NT2/D1 (cell line): ENCODE measurements at regions not wholly inside any gene's neighbourhood (a gene's known extent, or its start where the extent isn't known, plus 50 kb on each side); places are given as distances from the start of the nearest gene placed in this dataset.

ENCODE experiments used
- SUZ12 ChIP-seq: IDR thresholded peaks from 2 replicates; pipeline ENCODE4 v1.6.1; 2011; ENCODE audit not compliant: insufficient read length, insufficient read depth; ENCODE audit errors: extremely low read depth
- YY1 ChIP-seq: IDR thresholded peaks from 2 replicates; pipeline ENCODE4 v1.6.1; 2011; ENCODE audit not compliant: insufficient read length, insufficient read depth
- ZNF274 ChIP-seq: IDR thresholded peaks from 2 replicates; pipeline ENCODE4 v1.6.1; 2011; ENCODE audit warnings: mild to moderate bottlenecking, low read depth, low read length

DNA sequence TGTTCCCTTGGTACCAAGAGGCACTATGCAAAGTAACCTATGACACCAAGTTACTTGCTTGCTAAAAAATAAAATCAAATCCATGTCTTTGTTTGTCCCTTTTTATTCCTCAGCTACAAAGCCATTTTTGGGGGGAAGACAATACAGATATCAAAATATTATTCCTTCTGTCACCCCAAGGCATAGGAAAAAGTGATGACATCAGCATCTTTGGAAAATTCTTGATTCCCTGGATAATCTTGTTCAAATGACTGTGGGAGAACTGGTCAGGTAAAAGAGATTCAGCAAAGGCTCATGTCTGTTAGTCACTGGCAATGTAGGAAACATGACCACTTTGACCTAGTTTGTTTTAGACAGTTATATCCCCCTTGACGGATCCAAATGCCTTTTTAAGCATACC lies 373.1 kb downstream of the MAT2B start:
- no peak for TF ChIP-seq SUZ12
- no peak for TF ChIP-seq YY1
- no peak for TF ChIP-seq ZNF274
